ENCODE measurements at regions not wholly inside any gene's neighbourhood (a gene's known extent, or its start where the extent isn't known, plus 50 kb on each side); places are given as distances from the start of the nearest gene placed in this dataset.
A peak's percentile ranks its signal among the peaks of the same experiment; 100 is the strongest.

DNA sequence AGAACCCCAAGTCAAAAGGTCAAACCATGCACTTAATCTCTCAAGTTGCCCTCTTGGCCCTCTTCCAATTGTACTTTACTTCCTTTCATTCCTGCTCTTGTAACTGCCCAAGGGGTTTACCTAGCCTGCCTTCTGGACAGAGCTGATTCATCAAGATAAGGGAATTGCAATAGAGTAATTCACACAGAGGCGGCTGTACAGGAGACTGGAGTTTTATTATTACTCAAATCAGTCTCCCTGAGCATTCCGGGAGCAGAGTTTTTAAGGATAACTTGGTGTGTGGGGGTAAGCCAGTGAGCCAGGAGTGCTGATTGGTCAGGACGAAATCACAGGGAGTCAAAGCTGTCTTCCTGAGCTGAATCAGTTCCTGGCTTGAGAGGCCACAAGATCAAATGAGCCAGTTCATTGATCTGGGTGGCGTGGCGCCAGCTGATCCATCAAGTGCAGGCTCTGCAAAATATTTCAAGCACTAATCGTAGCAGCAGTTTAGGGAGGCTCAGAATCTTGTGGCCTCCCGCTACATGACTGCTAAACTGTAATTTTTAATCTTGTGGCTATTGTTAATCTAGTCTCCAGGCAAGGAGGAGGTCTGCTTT, 590.0 kb downstream of the EPHA3 start:
- no peaks in the 10 kb centered on the region for H3K9me3 ChIP-seq
- H3K27me3 ChIP-seq, result no peaks in the 10 kb centered on the region
- H3K27ac ChIP-seq, result peak overlapping the region in 1 of 4 donors; percentile 26
- H3K36me3 ChIP-seq, result no peaks in the 10 kb centered on the region
- TF ChIP-seq POLR2A (IDR thresholded peaks at IDR 0.05), result no peak
- TF ChIP-seq, protein P1, sequence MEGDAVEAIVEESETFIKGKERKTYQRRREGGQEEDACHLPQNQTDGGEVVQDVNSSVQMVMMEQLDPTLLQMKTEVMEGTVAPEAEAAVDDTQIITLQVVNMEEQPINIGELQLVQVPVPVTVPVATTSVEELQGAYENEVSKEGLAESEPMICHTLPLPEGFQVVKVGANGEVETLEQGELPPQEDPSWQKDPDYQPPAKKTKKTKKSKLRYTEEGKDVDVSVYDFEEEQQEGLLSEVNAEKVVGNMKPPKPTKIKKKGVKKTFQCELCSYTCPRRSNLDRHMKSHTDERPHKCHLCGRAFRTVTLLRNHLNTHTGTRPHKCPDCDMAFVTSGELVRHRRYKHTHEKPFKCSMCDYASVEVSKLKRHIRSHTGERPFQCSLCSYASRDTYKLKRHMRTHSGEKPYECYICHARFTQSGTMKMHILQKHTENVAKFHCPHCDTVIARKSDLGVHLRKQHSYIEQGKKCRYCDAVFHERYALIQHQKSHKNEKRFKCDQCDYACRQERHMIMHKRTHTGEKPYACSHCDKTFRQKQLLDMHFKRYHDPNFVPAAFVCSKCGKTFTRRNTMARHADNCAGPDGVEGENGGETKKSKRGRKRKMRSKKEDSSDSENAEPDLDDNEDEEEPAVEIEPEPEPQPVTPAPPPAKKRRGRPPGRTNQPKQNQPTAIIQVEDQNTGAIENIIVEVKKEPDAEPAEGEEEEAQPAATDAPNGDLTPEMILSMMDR (IDR thresholded peaks at IDR 0.05), result no peak
- DNase-seq, result peak in 2 of 3 donors; percentile 61 to 69
- H3K4me1 ChIP-seq, result peaks cover 0 to 20% (median 0%) of the 10 kb centered on the region in 4 donors
- no peak overlapping the region for H3K4me3 ChIP-seq

DNA sequence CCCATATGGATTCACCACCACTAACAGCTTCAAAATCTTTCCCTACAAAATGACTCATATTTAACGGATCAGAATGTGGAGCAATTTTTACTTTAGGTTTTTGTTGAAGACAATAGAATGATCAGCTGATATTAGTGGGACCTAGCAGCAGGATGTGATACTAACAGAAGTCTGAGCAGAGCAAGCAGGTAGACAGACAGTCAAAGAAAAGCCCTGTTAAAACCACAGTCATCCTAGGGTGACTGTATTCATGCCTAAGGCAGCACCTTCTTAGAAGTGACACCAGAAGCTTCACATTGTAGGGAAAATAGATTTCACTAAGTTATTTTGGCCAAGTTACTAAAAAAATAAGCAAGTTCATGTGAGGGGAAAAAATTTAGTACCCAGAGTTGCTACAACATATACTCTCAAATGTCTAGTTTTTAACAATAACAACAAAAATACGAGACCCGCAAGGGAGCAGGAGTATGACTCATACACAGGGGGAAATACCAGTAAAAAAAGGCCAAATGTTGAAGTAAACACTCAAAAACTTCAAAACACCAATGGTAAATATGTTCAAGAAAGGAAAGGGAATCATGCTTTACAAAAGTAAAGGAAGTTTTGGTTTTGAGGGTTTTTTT, 590.9 kb downstream of the EPHA3 start:
- H3K27ac ChIP-seq, result peak overlapping the region in 2 of 4 donors; percentile 26 to 52
- H3K4me1 ChIP-seq, result peaks cover 0 to 20% (median 0%) of the 10 kb centered on the region in 4 donors
- DNase-seq, result no peak
- no peak overlapping the region for H3K4me3 ChIP-seq
- H3K36me3 ChIP-seq, result no peaks in the 10 kb centered on the region
- H3K27me3 ChIP-seq, result no peaks in the 10 kb centered on the region
- no peaks in the 10 kb centered on the region for H3K9me3 ChIP-seq
- TF ChIP-seq, protein P1 (IDR thresholded peaks at IDR 0.05), result no peak
- no peak for TF ChIP-seq POLR2A (IDR thresholded peaks at IDR 0.05)

DNA sequence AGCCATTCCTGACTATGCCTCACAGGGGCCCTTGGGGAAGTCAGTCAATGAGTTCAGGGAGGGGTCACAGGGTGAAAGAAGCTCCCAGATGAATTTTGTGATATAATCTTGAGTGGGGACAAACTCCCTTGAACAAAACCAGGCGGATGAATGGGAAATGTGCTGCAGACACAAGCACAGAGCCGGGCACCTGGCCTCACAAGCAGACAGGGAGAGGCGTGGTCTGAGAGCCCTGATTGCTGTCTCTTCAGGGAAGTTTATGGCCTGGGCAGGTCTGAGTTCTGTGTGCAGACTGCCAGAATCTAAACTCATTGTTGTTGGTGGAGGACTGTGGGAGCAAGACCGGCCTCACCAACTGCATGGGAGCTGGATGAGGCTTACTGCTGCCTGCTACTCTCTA, 591.8 kb downstream of the EPHA3 start:
- H3K27ac ChIP-seq, result peak overlapping the region in 2 of 4 donors; percentile 52 to 56
- H3K36me3 ChIP-seq, result no peaks in the 10 kb centered on the region
- H3K9me3 ChIP-seq, result no peaks in the 10 kb centered on the region
- H3K27me3 ChIP-seq, result no peaks in the 10 kb centered on the region
- no peak overlapping the region for H3K4me3 ChIP-seq
- DNase-seq, result peak in 2 of 3 donors; percentile 76
- peaks cover 0 to 20% (median 0%) of the 10 kb centered on the region in 4 donors for H3K4me1 ChIP-seq
- TF ChIP-seq, protein P1 (IDR thresholded peaks at IDR 0.05), result no peak
- TF ChIP-seq POLR2A (IDR thresholded peaks at IDR 0.05), result no peak

DNA sequence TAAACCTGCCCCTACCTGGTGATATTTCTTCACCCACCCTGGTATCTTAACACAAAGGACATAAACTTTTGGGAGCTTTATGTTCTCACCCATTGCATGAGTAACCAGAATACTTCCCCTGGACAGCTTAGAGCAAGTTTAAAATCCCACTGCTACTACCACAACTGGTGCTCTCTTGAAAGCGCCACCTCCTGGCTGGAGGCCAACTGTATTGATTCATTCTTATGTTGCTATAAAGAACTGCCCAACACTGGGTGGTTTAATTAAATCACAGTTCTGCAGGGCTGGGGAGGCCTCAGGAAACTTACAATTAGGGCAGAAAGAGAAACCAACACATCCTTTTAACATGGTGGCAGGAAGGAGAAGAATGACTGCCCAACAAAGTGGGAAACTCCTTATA, 592.4 kb downstream of the EPHA3 start:
- peak overlapping the region in 1 of 4 donors; percentile 56 for H3K27ac ChIP-seq
- no peaks in the 10 kb centered on the region for H3K27me3 ChIP-seq
- peak in 1 of 3 donors; percentile 64 for DNase-seq
- H3K36me3 ChIP-seq, result no peaks in the 10 kb centered on the region
- TF ChIP-seq, protein P1 (IDR thresholded peaks at IDR 0.05), result no peak
- H3K4me3 ChIP-seq, result no peak overlapping the region
- peaks cover 0 to 20% (median 0%) of the 10 kb centered on the region in 4 donors for H3K4me1 ChIP-seq
- no peaks in the 10 kb centered on the region for H3K9me3 ChIP-seq

DNA sequence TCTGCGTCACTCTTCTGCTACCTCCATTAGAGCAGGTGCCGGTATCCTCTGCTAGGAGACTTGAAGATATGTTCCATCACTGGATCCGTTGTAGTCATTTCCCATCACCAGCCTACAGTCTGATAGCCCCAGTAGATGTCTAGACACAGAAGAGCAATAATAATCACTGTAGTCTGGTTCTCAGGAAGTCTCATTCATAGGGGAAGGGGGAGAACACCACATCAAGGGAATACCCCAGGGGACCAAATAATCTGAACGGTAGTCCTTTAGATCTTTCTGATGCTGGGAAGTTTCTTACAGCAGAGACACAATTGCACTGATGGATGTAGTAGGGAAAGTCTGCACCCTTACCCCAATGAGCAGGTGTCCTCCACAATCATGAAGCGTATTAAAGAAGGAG, 595.0 kb downstream of the EPHA3 start:
- DNase-seq, result no peak
- Histone ChIP-seq H3K27ac (no peak overlapping the region), H3K4me1 (peaks cover 0 to 20% (median 0%) of the 10 kb centered on the region in 4 donors), H3K36me3 (no peaks in the 10 kb centered on the region), H3K27me3 (no peaks in the 10 kb centered on the region), H3K4me3 (no peak overlapping the region), H3K9me3 (no peaks in the 10 kb centered on the region)
- TF ChIP-seq POLR2A (IDR thresholded peaks at IDR 0.05), result no peak
- TF ChIP-seq, protein P1 (IDR thresholded peaks at IDR 0.05), result no peak

Measured in Peyer's patch (tissue), 4 donors.